Uterus (tissue), 3 donors: ENCODE measurements at regions not wholly inside any gene's neighbourhood (a gene's known extent, or its start where the extent isn't known, plus 50 kb on each side); places are given as distances from the start of the nearest gene placed in this dataset.

Experiments used
- DNase-seq, 2 donors: peaks; one replicate each; pipeline ENCODE4 v3.0.0-alpha.2; 2019 to 2020
- H3K27ac ChIP-seq, 2 donors: fragments of 200-600 bp; sonication (generic); 1 replicate in 1 of 2; 2 replicates in 1 of 2; pipeline ENCODE4 v1.5.1; 2016 to 2018
- H3K27me3 ChIP-seq, 2 donors: fragments of 200-600 bp; sonication (generic); one replicate each; pipeline ENCODE4 v1.5.1; 2018 to 2019; ENCODE audit warnings: control low read depth in 1 of 2
- H3K36me3 ChIP-seq, 2 donors: fragments of 200-600 bp; sonication (generic); one replicate each; pipeline ENCODE4 v1.5.1; 2019; ENCODE audit warnings: control low read depth in 1 of 2
- H3K4me1 ChIP-seq, 2 donors: fragments of 200-600 bp; sonication (generic); one replicate each; pipeline ENCODE4 v1.5.1; 2018 to 2019; ENCODE audit warnings: control low read depth in 1 of 2
- H3K4me3 ChIP-seq, 2 donors: fragments of 200-600 bp; sonication (generic); 1 replicate in 1 of 2; 2 replicates in 1 of 2; pipeline ENCODE4 v1.5.1; 2018 to 2019; ENCODE audit warnings: mild to moderate bottlenecking in 1 of 2
- H3K9me3 ChIP-seq, 2 donors: fragments of 200-600 bp; sonication (generic); one replicate each; pipeline ENCODE4 v1.5.1; 2019; ENCODE audit warnings: control low read depth in 1 of 2
- CTCF ChIP-seq, 4 experiments: fragments of 200-600 bp in 2 of 4; fragments of 450-650 bp in 2 of 4; sonication (generic) in 2 of 4; IDR thresholded peaks; one replicate each; pipeline ENCODE4 v1.5.1; 2016 to 2019; ENCODE audit warnings: antibody characterized with exemption in 4 of 4, mild to moderate bottlenecking in 2 of 4, moderate library complexity in 1 of 4
- POLR2A ChIP-seq, 2 donors: fragments of 450-650 bp; IDR thresholded peaks; one replicate each; pipeline ENCODE4 v1.6.1; 2016; ENCODE audit warnings: antibody characterized with exemption in 2 of 2, mild to moderate bottlenecking in 1 of 2, moderate library complexity in 1 of 2
- intact Hi-C: fragments of 100-400 bp; cut with DNase I; formaldehyde crosslinking; loops from one replicate; pipeline ENCODE4 v1.15.1; 2023; ENCODE audit warnings: low total_unique reads
- donor health status: DM: yes; HTN: yes; CAD: no.

GRCh38 chr10:123485341-123485960 is 180.7 kb upstream of the GPR26 start:
- intact Hi-C loops, result no loop called here
- no peak for DNase-seq

GRCh38 chr10:123488436-123488835 is 177.7 kb upstream of the GPR26 start:
- Histone ChIP-seq H3K9me3 (no peaks in the 10 kb centered on the region), H3K36me3 (no peaks in the 10 kb centered on the region), H3K4me3 (no peak overlapping the region), H3K27me3 (no peaks in the 10 kb centered on the region), H3K4me1 (no peaks in the 10 kb centered on the region), H3K27ac (no peak overlapping the region)
- no peak for TF ChIP-seq POLR2A (IDR thresholded peaks at IDR 0.05)
- DNase-seq, result no peak
- intact Hi-C loops, result no loop called here

More at GRCh38 chr10:123485341-123485960, 180.7 kb upstream of the GPR26 start:
- H3K27ac ChIP-seq, result no peak overlapping the region
- no peaks in the 10 kb centered on the region for H3K27me3 ChIP-seq
- no peak overlapping the region for H3K4me3 ChIP-seq
- no peaks in the 10 kb centered on the region for H3K36me3 ChIP-seq
- no peaks in the 10 kb centered on the region for H3K4me1 ChIP-seq
- TF ChIP-seq POLR2A (IDR thresholded peaks at IDR 0.05), result no peak
- no peak for TF ChIP-seq CTCF (IDR thresholded peaks at IDR 0.05)
- no peaks in the 10 kb centered on the region for H3K9me3 ChIP-seq

GRCh38 chr10:123491364-123491763 is 174.8 kb upstream of the GPR26 start:
- TF ChIP-seq POLR2A (IDR thresholded peaks at IDR 0.05) (no peak), CTCF (IDR thresholded peaks at IDR 0.05) (no peak)
- no peak overlapping the region for H3K4me3 ChIP-seq
- H3K36me3 ChIP-seq, result no peaks in the 10 kb centered on the region
- no peaks in the 10 kb centered on the region for H3K27me3 ChIP-seq
- intact Hi-C loops, result no loop called here
- no peaks in the 10 kb centered on the region for H3K4me1 ChIP-seq
- H3K27ac ChIP-seq, result no peak overlapping the region
- no peaks in the 10 kb centered on the region for H3K9me3 ChIP-seq
- no peak for DNase-seq

GRCh38 chr10:123492016-123492415 is 174.1 kb upstream of the GPR26 start:
- Histone ChIP-seq H3K27me3 (no peaks in the 10 kb centered on the region), H3K36me3 (no peaks in the 10 kb centered on the region), H3K27ac (no peak overlapping the region), H3K4me3 (no peak overlapping the region), H3K9me3 (no peaks in the 10 kb centered on the region), H3K4me1 (no peaks in the 10 kb centered on the region)
- TF ChIP-seq POLR2A (IDR thresholded peaks at IDR 0.05) (no peak), CTCF (IDR thresholded peaks at IDR 0.05) (no peak)
- DNase-seq, result no peak
- intact Hi-C loops, result no loop called here

GRCh38 chr10:123494301-123494808 is 171.8 kb upstream of the GPR26 start:
- Histone ChIP-seq H3K9me3 (no peaks in the 10 kb centered on the region), H3K4me1 (no peaks in the 10 kb centered on the region), H3K27me3 (no peaks in the 10 kb centered on the region), H3K36me3 (no peaks in the 10 kb centered on the region), H3K27ac (no peak overlapping the region), H3K4me3 (no peak overlapping the region)
- no peak for DNase-seq
- intact Hi-C loops, result no loop called here
- TF ChIP-seq POLR2A (IDR thresholded peaks at IDR 0.05), result no peak
- no peak for TF ChIP-seq CTCF (IDR thresholded peaks at IDR 0.05)
